Activated CD4-positive, alpha-beta T cell treated with anti-CD3 and anti-CD28 coated beads, Interleukin-10, Interleukin-2, amounts not matched to agents 100 ng/mL and 50 ng/mL, durations not matched to agents 16 hours and 8 hours (primary cell): ENCODE measurements at regions not wholly inside any gene's neighbourhood (a gene's known extent, or its start where the extent isn't known, plus 50 kb on each side); places are given as distances from the start of the nearest gene placed in this dataset.
A peak's percentile ranks its signal among the peaks of the same experiment; 100 is the strongest.
"Not testable (repeated sequence)": the region's sequence is repeated elsewhere in the genome, so short reads cannot be mapped to it uniquely, and the experiment has no call there.

ENCODE experiments used
- DNase-seq: peaks from one replicate; pipeline ENCODE4 v3.0.0-alpha.2; 2020

GRCh38 chr2:222760301-222760897 lies 88.9 kb downstream of the MOGAT1 start:
- no peak for DNase-seq

DNA sequence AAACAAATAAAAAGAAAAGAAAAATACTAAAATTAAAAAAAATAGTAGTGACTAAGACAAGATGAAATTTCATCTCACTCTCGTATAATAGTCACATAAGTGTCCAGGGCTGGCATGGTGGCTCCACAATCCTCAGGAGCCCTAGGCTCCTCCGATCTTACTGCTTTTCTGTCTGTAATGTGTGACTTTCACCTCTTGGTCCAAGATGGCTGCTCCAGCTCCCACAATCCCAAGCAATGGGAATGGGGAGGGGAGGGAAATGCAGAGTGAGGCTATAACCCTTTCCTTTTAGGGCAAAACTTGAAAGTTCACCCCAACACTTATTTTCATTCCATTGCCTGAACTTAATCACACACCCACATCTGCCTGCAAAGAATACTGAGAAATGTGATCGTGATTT lies 90.4 kb downstream of the MOGAT1 start:
- DNase-seq = no peak

DNA sequence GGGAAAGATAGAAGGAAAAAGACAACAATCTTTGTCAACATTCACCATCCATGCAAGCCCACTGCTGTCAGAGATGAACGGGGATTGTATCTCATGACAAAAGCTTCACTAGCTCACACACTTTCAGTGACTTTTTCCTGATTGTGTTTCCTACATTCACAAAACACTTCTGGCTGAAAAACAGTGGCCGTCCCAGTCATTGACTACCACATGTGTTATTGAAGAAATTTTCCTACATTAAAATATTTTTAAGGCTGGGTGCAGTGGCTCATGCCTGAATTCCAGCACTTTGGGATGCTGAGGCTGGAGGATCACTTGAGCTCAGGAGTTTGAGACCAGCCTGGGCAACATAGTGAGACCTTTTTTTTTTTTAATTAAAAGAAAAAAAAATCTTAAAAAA lies 90.9 kb downstream of the MOGAT1 start:
- no peak for DNase-seq

- not testable (repeated sequence) for DNase-seq
These were observed 94.4 kb downstream of the MOGAT1 start for GRCh38 chr2:222765883-222766282.

DNA sequence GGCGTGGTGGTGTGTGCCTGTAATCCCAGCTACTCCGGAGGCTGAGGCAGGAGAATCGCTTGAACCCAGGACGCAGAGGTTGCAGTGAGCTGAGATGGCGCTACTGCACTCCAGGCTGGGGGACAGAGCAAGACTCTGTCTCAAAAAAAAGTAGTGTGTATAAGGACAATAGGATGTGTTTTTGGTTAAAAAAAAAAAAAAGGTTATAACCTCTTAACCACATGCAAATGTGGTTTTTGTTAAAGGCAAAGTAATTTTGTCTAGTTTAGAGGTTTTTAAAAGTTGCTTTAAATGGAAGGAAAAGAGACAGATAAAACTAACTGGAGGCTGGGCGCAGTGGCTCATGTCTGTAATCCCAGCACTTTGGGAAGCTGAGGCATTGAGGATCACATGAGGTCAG lies 92.8 kb upstream of the ACSL3 start:
- not testable (repeated sequence) for DNase-seq

- no peak for DNase-seq
These were observed 91.4 kb upstream of the ACSL3 start for GRCh38 chr2:222769446-222769845.

- no peak for DNase-seq
These were observed 90.9 kb upstream of the ACSL3 start for GRCh38 chr2:222769941-222770340.

DNA sequence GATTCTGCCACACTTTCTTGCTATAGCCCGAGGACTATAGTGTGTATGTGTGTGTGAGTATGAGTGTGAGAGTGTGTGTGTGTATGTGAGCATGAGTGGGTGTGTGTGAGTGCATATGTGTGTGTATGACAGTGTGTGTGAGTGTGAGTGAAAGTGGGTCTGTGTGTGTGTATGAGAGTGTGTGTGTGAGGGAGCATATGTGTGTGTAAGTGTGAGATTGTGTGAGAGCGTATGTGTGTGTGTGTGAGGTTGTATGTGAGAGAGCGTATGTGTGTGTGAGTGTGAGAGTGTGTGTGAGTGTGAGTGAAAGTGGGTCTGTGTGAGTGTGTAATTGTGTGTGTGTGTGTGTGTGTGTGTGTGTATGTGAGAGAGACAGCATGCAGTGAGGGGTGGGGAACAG lies 89.0 kb upstream of the ACSL3 start:
- no peak for DNase-seq

DNA sequence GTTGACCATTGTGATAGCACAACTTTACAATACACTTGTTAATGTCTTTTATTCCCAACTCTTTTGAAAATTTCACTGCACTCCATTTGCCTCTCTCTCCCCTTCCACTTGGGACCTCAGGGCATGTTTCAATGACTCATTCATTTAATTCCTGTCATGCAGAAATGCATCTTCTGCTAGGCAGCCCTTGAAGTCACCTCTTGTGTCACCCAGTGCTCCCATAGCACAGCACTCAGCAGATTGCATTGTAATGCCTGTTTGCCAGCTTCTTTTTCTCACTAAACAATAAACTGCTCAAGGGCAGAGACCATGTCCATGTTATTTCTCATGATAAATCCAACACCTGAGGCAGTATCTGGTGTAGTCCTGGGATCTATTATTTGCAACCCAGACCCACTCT lies 85.9 kb upstream of the ACSL3 start:
- no peak for DNase-seq

GRCh38 chr2:222776792-222777191 lies 84.0 kb upstream of the ACSL3 start:
- DNase-seq = no peak

- no peak for DNase-seq
These were observed 82.4 kb upstream of the ACSL3 start for GRCh38 chr2:222778400-222778799.

DNA sequence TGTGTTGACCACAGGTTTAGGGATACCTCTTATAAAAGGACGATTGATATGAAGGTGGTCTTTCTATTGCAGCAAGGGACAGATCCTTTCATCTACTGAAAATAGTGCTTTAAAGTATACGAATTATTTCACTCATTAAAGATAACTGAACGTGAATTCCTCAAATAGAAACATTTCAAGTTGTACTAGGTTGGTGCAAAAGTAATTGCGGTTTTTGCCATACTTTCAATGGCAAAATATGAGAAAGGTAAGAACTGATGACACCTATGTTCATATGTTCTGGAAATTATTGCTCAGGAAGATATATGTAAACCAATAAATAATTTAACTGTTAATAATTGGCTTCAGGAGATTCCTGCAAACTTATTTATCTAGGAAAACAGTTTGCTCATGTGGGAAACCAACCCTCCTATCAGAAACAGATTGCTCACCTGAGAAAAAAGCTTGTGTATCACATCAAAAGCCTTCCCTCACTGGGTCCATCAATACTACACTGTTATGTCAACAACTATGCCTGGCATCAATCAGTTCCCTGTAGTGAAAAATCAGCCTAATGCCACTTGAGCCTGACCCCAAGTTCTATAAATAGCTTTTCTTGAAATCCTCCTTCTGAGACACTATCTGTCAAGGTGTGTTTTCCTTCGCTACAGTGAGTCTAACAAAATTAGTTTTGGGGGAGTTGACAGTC lies 81.5 kb upstream of the ACSL3 start:
- DNase-seq = no peak

- DNase-seq = no peak
These were observed 80.8 kb upstream of the ACSL3 start for GRCh38 chr2:222780051-222780450.

DNA sequence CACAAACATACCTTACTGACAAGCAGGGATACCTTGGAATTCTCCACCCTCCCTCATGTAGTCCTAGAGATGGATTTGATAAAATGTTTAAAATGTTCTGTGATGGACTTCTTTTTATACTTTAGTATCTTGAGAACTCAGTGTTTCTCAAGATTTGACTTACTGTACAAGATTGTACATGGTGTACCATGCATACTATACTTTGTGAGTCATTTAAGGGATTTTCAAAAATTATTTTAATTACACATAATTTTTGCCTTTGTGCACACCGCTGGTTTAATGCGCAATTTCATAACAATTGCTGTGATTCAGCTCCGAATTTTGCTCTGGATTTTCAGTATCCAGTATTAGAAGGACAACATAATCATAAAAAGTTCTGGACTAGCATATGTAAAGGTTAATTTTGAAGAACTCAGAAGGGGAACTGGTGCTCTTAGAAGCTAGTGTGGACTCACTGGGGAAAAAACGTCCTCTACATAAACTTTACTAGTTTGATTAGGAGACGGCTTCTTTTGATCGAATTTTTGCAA lies 78.6 kb upstream of the ACSL3 start:
- no peak for DNase-seq

GRCh38 chr2:222783592-222783991 lies 77.2 kb upstream of the ACSL3 start:
- no peak for DNase-seq

DNA sequence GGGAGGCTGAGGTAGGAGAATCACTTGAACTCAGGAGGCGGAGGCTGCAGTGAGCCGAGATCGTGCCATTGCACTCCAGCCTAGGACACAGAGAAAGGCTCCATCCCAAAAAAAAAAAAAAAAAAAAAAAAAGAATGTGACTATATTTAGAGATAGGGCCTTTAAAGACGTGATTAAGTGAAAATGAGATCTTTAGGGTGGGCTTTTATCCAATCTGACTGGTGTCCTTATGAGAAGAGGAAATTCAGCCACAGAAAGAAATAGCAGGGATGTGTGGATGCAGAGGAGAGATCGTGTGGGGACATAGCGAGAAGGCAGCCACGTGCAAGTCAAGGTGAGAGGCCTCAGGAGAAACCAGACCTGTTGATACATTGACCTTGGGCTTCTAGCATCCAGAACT lies 69.9 kb upstream of the ACSL3 start:
- no peak for DNase-seq

DNA sequence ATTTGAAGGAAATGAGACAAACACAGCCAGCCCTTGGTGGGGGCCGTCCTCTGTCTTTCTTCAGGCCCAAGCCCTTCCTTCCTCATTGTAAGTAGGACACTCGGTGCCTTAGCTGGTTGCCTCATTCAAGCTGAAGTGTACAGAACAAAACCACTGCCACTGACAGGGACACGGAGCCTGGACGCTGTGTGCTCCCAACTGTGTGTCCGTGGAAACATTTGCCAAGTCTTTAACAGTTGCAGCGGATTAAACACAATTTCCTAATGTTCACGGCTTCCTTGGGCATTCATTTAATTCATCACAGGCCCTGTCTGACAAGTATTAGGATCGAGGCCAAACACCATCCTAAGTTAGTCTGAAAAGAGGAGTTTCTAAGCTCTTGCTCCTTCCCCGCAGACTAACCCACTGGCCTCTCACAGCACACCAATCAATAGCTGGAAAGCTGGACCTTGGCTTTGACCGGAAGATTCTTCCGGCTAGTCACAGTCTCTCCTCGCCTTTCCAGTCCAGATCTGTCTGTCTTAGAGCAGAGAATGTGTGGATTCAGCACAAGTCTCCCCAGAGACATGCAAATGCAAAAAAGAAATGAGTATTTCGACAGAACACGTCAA lies 68.7 kb upstream of the ACSL3 start:
- no peak for DNase-seq

DNA sequence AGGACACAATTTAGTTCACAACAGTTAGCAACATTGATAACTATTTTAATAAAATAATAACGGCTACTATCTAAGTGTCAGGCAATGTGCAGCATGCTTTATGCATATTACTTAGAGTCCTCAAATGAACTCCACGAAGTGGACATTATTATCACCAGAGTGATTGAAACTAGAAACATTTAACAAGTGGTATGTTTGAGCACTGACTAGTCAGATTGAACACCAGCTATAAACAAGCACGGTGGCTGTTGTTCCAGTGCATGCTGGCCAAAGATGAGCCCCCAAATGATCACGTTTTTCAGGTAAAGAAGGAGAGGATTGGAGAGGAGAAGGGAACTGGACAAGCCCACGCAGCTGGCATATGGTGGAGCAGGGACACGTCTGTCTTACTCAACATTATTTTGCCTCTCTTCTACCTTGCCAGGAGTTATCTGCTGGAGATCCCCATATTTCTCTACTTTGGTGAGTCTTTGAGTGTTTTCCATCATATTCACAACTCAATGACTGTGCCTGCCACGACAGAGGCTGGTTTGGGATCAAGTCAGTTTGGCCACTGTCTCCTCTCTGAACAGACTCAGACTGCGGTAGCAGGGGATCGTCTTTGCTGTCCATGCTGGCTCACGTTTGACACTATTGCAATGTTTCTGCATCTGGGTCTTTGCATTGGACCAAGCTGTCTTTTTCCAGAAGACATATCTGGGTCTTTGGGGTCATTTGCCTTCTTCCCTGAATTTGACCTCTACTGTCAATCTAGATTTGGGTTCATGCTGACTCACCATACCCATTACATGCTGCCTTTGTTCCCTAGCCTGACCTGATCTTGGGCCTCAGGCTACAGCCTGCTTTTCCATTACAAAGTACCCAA lies 66.0 kb upstream of the ACSL3 start:
- no peak for DNase-seq

GRCh38 chr2:222795450-222796357 lies 65.1 kb upstream of the ACSL3 start:
- DNase-seq = no peak

- DNase-seq = no peak
These were observed 64.3 kb upstream of the ACSL3 start for GRCh38 chr2:222796413-222797103.

- DNase-seq = peak; percentile 19
These were observed 63.6 kb upstream of the ACSL3 start for GRCh38 chr2:222797261-222797660.

DNA sequence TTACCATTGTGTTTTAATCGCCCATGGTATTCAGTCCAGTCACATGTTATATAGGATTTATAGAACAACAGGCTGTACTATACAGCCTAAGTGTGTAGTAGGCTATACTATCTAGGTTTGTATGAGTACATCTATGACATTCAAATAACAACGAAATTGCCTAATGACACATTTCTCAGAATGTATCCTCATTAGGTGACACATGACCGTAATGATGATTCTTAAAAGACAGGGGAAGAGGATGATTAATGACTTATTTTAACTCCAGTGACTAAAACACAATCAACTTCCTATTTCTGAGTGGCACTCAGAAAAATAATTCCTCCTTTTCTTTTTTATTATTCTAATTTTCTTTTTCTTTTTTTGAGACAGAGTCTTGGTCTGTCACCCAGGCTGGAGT lies 63.0 kb upstream of the ACSL3 start:
- DNase-seq = peak; percentile 26
